MM.1S (cell line): ENCODE measurements at regions not wholly inside any gene's neighbourhood (a gene's known extent, or its start where the extent isn't known, plus 50 kb on each side); places are given as distances from the start of the nearest gene placed in this dataset.

ENCODE experiments used
- EZH2 ChIP-seq: fragments of 300-600 bp; sonication (generic); optimal IDR thresholded peaks from 2 replicates; pipeline ENCODE3; 2017; ENCODE audit warnings: low read depth, mild to moderate bottlenecking, antibody characterized with exemption, low read length, mixed read lengths
- TF ChIP-seq, protein P1 (sequence below): fragments of 300-600 bp; sonication (generic); IDR thresholded peaks from 2 replicates; pipeline ENCODE4 v1.5.1; 2016; ENCODE audit warnings: antibody characterized with exemption, low read length, mixed read lengths

DNA sequence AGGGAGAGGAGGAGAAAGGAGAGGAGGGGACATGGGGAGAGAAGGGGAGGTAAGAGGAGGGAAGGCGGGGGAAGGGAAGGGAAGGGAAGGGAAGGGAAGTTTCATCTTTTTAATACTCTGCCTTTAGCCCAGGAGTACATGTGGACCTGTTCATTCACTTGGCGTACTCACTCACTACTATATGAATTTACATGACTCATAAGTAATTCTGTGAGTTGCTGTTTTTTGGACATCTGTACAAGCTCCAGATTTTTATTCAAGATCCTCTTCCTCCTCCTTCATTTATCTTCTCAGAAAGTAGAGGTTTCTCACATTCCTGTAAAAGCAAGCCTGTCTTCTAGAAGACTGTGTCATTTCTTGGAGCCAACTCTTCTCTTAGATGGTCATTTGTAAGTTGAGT, 84.6 kb downstream of the RDH14 start:
- TF ChIP-seq, protein P1, sequence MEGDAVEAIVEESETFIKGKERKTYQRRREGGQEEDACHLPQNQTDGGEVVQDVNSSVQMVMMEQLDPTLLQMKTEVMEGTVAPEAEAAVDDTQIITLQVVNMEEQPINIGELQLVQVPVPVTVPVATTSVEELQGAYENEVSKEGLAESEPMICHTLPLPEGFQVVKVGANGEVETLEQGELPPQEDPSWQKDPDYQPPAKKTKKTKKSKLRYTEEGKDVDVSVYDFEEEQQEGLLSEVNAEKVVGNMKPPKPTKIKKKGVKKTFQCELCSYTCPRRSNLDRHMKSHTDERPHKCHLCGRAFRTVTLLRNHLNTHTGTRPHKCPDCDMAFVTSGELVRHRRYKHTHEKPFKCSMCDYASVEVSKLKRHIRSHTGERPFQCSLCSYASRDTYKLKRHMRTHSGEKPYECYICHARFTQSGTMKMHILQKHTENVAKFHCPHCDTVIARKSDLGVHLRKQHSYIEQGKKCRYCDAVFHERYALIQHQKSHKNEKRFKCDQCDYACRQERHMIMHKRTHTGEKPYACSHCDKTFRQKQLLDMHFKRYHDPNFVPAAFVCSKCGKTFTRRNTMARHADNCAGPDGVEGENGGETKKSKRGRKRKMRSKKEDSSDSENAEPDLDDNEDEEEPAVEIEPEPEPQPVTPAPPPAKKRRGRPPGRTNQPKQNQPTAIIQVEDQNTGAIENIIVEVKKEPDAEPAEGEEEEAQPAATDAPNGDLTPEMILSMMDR, result no peak
- TF ChIP-seq EZH2, result no peak
